Effector CD4-positive, alpha-beta T cell (primary cell): ENCODE measurements at regions not wholly inside any gene's neighbourhood (a gene's known extent, or its start where the extent isn't known, plus 50 kb on each side); places are given as distances from the start of the nearest gene placed in this dataset.
"Not testable (repeated sequence)": the region's sequence is repeated elsewhere in the genome, so short reads cannot be mapped to it uniquely, and the experiment has no call there.

Source experiments
- DNase-seq: peaks from one replicate; pipeline ENCODE4 v3.0.0-alpha.2; 2020

DNA sequence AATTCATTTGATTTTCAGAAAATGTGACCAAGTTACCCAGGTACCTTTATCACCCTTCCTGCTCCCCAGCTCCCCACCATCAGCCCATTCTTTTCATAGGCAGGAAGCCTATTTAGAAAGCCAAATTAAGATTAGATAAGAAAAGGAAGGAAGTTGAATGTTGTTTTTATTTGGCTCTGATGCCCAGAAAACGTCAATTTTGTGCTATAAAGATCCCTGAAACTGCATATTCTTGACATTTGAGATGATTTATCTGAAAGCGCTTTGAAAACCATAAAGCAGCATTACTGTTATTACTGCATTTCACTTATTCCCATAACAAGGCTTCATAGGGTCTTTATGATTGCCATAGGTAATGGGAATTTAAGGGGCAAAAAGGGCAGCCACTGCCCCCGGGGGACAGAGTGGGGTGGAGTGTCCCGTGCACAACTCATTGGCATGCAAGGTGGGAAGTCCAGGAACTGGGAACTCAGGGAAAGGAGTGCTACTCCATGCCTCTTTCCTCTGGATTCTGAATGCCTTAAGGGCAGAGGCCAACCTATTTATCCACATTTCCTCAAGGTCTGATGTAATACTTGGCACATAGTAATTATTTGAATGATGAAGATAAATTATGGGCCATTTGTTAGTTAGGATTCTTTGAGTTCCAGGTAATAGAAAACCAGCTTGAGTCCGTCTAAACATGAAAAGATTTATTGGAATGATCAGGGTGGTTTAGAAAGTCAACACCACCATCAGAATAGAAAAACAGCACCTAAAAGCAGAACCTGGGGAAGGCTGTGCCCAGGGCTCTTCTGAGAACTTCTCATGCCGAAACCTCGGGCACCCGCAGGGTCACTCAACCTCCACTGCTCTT, 100.6 kb upstream of the ELMO1 start:
- DNase-seq: no peak

DNA sequence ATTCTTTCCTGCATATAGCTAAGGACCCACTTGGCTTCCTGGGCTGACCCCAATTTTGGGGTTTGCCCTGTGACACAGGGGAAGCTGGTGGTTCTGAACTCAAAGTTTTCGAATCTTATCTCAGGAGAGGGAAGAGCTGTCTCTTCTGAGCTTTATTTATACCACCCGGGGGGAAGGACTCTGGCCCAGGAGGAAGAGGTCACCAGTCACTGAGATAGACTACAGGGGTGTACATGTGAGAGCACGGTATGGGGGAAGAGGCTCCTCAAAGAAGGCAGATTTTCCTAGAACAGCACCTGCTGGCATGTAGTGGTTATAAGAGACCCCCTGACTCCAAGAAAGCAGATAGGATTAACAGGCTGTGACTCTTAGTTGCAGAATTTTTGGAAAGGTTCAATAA, 101.8 kb upstream of the ELMO1 start:
- DNase-seq: no peak

DNA sequence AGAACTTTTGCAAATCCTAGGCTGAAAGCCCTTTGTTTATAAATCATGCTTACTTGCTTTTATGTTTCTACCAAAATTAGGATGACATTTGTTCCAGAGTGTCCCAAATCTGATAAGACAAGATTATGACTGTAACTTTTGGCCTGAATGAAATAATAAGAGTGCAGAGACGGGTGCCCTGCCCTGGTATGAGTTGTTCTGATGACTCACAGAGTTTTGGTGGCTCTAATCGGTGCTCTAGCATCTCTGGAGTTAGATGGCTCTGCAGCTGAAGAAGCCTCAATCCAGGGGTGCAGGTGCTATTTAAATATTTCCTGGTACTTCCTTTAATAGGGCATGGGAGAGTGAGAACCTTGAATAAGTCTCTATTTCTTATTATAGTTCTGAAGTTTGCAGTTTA, 102.2 kb upstream of the ELMO1 start:
- DNase-seq: no peak

DNA sequence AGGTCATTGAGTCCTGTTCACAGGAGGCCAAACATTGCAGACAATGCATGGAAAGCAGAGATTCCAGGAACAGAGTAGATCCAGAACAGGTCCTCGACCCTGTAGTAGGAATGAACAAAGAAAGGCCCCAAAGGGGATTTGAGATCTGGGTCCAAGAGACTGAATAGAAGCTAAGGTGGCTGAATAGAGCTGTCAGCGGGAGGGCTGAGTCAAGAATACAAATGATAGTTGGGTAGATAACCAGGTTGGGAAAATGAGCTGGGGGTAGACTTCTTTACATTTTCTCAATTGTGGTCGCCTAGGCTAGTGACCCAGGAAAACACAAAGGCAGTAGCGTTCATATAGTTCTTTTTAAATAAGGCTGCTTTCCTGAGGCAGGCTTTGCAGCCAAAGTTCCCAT, 103.4 kb upstream of the ELMO1 start:
- no peak for DNase-seq

DNA sequence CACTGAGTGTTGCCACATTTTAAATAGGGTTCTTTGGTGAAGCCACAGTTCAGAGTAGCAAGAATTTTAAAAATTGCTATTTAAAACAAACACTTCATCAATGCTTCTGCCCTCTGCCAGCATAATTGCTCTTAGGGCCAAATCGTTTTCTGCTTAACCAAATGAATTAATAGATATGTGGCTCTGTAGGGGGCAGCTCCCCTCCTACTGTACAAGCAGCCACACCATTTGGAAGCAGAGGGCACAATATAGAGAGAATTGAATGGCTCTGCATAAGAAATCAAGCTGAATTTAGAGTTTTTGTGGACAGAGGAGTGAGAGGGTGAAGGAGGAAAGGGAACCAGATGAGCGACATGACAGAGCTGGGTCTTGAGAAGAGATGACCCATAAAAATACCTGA, 103.8 kb upstream of the ELMO1 start:
- not testable (repeated sequence) for DNase-seq

DNA sequence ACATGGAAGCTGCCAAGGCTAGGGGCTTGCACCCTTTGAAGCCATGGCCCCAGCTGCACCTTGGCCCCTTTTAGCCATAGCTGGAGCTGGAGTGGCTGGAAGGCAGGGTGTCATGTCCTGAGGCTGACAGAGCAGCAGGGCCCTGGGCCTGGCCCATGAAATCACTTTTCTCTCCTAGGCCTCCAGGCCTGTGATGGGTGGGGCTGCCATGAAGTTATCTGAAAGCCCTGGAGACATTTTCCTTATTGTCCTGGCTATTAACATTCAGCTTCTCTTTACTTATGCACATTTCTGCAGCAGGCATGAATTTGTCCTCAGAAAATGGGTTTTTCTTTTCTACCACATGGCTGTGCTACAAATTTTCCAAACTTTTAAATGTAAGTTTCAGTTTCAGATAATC, 106.9 kb upstream of the ELMO1 start:
- DNase-seq: no peak

DNA sequence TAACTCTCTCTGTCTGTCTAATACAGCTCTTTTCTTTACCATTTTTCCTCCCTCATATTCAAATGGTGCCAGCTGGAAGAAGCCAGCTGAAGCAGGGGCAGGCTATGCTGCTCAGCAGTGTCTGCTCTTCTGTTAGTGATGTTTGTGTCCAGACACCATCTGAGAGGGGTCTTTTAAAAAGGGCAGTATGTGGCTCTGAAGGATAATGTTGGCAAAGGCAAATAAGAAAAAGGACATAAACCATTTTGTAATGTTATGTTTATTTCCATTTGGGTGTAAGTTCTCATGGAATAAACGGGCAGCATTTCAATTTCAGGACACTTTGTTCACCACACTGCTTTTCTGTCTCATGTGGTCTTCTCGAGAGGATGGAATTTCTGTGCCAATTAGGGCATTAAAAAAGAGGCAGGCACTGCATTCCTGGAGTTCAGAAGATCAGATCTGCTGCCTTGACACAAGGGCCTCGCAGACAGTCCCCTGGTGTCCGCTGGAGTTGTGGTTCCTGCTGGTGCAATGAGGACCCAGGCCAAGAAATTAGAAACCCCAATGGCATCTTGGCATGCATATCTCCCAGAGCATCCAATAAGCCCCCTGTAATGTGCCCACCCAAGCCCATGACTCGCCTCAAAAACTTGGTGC, 109.0 kb upstream of the ELMO1 start:
- no peak for DNase-seq

DNA sequence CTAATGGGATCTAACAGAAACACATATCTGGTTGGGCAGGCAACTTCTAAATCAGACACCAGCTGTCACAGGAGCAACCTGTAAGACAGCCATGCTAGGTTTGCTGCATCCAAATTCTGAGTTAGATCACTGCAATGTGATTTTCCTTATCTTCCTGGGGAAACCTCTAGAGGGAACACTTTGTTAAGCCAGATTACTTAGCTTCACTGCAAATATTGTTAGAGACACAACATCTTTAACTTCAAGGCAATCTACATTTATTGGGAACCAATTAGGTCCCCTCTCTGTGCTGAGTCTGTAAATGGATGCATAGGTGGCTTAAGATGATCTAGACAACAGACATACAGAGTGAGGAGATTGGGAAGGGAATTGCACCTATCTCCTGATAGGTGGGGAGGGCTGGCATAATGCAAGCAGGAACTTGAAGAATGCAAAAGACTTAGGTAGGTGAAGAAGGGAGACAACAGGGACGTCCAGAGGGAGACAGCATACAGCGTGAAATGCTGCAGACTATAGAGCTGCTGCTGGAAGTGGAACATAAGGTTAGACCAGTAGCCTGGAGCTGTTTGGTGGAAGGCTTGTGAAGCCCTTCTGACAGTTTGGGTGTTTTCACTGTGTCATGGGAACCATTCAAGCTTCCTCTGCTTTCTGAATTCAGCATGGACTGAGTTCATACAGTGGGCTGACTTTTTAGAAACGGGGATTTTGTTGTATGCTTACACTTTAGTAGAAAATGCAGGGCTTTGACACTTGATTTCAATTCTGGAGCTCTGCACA, 109.8 kb upstream of the ELMO1 start:
- no peak for DNase-seq

DNA sequence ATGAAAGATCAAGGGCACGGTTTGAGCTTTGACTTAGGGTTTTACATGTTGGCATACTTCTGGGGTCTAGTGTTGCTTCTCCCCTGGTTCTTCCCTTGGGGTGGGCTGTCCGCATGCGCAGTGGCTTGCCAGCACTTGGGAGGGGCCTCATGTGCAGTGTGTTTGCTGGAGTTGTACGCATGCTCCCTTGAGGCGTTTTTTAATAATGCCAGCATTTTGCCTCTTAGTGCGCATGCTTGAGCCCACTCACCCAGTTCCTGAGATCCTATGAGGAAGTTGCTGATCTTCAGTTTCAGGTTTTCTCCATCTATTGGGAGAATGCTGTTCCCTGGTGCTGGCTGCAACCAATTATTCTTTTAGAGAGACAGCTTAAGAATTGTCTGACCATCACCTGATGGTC, 113.4 kb upstream of the GPR141 start:
- DNase-seq: no peak

DNA sequence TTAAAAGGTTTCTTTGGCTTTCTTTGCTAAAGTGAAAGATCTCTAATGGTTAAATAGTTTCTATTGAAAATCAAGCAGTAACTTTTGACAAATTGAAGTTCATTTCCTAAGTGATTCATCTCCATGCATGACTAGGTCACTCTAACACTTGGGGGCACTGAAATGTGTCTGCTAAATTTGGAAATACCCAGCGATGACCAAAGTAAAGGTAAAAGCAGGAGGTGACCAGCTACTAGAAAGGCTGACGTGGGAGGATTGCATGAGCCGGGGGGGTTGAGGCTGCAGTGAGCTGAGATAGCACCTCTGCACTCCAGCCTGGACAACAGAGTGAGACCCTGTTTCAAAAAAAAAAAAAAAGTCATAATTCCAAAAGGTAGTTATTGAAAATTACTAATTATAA, 111.8 kb upstream of the GPR141 start:
- no peak for DNase-seq

DNA sequence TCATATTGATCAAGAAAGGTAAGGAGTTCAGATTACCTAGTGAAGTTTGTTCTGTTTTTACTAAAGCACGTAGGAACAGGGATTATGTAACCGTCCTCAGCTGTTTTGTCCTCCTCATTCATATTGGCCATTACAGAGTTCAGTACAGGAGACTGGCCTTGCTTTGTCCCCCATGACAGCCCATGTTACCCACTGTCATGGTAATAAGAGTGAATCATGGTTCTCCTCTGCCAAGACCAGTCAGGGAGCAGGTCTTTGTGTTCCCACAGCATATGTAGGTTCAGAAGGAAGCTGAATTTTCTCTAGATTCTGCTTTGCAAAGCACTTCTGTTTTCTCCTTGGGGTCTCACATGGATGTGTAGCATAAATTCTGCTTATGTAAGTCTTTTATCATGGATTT, 106.2 kb upstream of the GPR141 start:
- no peak for DNase-seq

DNA sequence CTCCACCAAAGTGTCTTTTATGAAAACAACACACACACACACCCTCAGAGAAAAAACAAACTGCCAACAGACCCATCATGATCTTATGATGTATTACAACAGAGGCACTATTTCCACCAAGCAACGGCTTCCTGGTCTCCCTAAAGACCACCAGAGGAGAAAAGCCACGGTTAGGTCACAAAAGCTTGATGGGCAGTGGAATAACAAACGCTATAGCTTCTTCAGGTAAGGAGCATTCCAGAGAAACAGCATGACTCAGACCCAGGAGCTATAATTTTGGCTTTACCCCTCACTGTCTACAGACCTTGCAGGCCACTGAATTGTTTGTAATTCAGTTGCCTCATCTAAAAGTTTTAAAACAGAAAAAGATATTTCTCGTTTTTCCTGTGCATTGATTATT, 105.7 kb upstream of the GPR141 start:
- no peak for DNase-seq

DNA sequence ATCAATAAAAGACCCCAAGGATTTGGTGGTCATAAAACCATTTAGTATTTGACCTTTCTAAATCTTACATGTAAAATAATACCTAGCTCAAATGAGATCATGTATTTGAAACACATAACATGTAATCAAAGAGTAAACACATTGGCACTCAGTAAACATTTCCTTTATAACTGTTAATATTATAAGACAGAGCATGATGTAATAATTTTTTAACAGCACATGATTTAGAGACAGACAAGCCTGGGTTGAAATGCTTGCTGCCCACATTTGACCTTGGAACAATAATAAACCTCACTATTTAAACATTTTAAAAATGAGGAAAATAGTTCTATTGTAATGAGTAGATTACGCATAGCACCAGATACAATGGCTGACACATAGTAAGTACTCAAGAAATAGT, 105.2 kb upstream of the GPR141 start:
- DNase-seq: no peak

DNA sequence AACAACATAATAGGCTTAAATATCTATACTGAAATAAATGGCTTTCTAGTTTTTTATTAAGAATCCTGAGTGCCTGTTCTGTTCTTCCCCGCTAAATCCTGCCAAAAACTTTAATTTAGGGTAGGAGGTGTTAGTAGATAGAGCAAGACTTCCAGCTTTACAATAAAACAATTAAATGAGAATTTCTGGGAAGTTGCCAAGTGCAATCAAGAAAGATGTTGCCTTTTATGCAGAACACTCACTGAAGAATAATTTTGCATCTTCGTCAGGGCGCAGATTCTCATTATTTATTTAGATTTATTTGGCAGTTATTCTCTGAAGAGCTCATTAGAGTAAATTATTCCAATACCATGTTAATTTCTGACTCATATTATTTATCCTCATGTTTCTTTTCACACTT, 103.2 kb upstream of the GPR141 start:
- DNase-seq: no peak

DNA sequence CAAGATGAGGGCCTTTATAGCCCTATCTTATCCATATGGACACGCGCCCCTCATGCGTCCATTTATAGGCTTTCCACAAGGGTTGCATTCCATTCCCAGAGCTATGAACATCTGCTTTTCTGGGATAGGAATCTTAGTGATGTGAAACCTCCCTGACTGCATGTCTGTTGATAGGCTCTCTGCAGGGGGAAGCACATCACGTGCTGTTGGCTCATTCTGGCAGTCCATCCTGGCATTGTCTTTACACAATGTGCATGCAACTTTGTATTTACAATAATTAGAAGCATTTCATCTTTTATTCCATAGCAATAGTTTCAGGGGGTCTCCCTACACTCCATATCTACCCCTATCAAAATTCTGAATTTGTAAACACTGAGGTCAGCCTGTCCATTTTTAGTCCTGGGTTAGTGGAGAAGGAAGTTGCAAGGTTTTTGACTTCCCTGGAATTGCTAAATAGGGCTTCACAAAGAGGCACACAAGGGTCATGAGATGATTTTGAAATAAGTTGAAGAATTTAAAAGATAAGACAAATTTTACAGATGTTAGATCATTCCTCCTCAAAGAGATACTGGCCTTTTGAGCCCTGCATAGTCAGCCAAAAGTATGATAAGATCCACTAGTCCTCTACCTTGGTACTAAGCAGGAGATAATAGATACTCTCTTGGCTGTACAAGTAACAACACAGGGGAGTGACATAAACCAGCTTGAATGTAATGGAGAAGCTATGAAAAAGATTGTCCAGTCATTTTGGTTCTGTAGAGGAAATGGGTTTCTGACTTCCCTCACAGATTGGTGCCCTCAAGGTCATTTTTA, 98.7 kb upstream of the GPR141 start:
- DNase-seq: not testable (repeated sequence)

DNA sequence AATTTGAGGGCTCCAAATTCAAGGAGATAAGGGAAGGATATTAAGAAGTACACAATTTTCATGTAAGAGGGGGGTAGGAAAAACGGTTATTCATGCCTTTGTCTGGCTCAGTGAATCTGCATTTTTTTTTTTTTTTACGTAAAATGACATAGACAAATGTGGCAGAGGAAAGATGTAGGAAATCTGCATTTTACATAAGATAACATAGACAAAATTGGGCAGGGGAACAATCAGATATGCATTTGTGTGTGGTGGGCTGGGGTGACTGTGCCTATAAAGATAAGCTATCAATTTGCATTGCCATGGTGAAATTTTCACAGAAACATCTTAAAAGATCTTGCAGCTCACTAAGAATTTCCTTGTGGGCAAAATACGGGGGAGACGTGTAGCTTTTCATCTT, 92.7 kb upstream of the GPR141 start:
- no peak for DNase-seq

DNA sequence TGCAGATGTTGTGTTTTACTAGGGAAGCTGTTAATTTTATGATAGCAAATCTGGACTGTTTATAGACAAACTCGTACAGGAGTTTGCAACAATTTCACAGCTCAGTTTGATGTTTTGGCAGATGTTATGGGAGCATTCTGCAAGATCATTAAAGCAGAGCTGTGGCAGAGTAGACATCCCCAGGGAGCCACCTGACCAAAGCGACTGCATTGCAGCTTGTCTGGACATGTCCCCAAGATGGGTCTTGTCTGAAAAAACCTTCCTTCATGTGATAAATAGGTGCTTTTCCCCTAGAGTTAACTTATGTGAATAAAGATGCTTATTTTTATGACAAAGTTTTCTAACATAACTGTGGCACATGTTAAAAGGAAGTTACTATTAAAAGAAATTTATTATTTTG, 91.2 kb upstream of the GPR141 start:
- no peak for DNase-seq

DNA sequence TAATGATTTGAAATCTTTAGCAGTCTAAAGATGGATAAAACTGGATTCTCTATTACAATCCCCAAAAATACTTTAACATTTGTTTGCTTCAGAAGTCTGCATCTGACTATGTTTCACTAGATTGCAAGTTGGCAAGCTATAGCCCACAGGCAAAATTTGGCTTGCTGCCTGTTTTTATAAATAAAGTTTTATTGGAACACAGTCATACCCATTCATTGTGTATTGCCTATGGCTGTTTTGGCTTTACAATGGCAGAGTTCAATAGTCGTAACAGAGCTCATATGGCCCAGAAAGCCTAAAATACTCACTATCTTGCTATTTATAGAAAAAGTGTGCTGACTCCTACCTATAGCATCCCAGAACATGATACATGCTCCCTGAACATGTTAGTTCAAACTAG, 89.0 kb upstream of the GPR141 start:
- DNase-seq: no peak

DNA sequence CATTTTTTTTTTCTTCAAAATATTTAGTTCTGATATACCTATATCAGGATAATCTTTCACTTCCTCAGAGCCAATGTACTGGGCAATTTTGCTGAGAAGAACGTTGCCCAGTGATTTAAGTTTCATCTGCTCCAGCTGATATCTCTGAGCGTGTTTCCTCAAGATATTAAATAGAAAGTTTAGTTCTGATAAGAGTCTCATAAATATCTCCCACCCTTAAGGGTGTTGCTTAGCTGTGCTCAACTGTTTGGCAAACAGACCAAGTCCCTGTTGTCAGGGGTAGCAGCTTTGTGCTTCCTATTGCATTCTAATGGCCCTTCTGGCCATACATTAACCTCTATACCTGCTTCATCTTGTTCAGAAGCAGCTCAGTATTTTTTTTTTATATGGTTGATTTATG, 84.7 kb upstream of the GPR141 start:
- no peak for DNase-seq

DNA sequence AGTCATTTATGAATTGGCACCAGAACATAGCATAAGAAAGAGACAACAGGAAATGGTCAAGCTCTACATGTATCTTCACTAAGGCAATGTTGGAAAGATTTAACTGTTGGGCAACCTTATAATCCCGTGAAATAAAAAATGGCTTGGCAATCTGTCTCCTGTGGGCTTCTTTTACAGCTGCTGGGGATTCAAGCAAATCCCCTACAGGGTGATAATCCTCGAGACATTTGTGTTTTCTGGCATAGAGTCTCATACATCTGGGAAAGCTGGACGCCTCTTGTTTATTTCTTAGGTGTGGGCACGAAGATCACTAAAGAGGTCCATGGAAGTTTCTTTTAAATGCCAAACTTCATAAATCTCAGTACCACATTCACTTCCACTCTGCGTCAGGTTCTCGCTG, 82.2 kb upstream of the GPR141 start:
- no peak for DNase-seq

DNA sequence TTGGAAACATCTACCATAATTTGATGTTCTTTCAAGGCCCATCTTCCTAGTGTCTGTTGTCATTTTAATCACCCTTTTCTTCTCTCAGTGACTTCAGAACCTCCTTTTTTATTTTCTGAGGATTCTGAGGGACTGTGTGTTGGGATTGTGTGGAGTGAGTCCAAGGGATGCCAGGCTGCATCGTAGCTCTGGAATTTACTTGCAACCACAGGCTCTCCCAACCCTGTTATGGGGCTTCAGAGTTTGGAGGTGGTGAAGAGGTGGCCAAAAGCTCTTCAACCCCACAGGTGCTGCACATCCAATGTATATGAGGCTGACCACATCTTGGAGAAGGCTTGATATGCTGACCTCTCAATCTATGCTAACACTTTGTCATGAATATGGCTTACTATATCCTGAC, 79.5 kb upstream of the GPR141 start:
- no peak for DNase-seq

DNA sequence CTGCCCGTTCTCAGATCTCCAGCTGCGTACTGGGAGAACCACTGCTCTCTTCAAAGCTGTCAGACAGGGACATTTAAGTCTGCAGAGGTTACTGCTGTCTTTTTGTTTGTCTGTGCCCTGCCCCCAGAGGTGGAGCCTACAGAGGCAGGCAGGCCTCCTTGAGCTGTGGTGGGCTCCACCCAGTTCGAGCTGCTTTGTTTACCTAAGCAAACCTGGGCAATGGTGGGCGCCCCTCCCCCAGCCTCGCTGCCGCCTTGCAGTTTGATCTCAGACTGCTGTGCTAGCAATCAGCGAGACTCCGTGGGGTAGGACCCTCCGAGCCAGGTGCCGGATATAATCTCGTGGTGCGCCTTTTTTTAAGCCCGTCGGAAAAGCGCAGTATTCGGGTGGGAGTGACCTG, 66.2 kb upstream of the GPR141 start:
- DNase-seq: not testable (repeated sequence)

DNA sequence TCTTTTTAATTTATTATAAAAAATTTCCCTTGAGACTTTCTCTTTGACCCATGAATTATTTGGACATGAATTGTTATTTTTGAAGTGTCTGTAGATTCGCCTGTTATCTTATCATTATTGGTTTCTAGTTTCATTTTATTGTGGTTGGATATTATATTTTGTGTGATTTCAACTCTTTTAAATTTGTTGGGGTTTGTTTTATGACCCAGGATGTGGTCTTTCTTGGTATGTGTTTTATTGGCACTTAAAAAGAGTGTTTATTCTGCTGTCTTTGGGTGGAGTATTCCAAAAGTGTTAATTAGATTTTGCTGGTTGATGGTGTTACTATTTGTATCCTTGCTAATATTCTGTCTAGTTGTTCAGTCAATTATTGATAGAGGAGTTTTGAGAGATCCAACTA, 50.5 kb upstream of the GPR141 start:
- no peak for DNase-seq
